NCI-H187 (cell line): ENCODE measurements at regions not wholly inside any gene's neighbourhood (a gene's known extent, or its start where the extent isn't known, plus 50 kb on each side); places are given as distances from the start of the nearest gene placed in this dataset.
A peak's percentile ranks its signal among the peaks of the same experiment; 100 is the strongest.
"Not testable (repeated sequence)": the region's sequence is repeated elsewhere in the genome, so short reads cannot be mapped to it uniquely, and the experiment has no call there.

ENCODE experiments used
- DNase-seq, 2 experiments: peaks; one replicate each; lab custom pipeline; 2025; lab: John Stamatoyannopoulos, UW

DNA sequence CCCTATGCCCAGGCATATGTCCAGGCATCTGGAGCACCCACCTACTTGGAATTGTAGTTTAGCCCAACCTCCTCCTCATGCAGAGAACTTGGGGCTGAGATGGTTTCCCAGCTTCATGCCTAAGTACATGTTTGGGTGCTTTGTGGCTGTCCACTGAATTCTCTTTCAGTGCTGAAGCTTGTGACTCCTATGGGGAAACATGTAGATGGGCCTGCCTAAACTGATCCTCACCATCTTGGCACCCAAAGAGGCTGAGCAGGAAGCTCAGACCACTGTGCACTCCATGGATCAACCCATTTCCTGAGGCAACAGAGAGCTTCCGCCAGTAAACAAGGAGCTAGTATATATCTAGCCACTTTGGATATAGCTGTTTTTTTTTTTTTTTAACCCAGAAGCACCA, 2733.7 kb downstream of the PCDH7 start:
- DNase-seq, result no peak

DNA sequence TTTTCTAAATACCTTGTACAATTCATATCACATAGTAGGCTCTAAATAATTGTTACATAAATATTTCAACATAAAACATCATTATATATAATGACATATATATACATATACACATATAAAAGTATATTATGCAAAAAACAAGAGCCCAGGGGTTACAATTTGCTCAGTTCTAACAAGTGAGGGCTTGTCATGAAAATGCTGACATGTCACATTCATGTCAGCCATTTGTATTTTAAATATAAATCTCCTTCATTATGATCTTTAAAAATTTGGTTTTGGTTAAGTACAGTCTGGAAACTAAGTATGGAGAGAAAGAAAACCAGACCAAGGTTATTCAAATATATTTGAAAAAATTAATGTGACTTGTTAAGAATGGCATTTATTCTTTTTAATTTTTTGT, 2745.4 kb downstream of the PCDH7 start:
- DNase-seq, result no peak

DNA sequence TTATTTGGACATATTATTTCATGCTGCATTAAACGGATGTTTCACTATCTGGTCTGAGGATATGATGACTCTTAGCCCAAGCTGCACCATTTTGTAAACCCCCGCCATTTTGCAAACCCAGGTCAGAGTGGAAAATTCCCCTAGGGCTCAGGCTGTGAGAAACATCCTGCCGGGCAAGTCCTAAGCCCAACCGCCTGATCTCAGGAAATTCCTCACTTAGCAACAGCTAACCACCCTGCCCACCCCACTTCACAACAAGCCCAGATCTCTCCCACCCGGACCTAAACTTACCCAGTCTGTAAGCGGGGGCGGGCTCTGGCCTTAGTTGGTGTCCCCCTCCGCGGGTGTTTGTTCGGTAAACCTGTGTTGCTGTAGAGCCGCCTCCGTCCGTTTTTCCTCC, 2747.1 kb downstream of the PCDH7 start:
- DNase-seq, result no peak

DNA sequence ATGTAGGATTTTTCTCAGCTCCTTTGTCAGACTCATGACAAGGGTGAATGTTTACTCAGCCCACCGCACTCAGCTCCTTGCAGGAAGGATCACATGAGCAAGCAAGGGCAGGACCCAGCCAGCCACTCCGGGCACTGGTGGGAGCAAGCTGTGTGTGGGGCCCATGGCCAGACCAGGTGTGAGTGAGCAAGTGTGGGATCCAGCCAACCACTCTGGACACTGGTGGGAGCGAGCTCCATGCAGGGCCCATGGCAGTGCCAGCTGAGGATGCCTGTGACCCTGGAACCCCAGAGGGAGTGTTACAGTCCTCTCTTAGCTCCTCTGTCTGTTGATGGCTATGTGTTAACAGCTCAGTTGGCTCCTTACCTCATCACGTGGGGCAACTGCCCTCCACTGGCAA, 2750.6 kb downstream of the PCDH7 start:
- no peak for DNase-seq

DNA sequence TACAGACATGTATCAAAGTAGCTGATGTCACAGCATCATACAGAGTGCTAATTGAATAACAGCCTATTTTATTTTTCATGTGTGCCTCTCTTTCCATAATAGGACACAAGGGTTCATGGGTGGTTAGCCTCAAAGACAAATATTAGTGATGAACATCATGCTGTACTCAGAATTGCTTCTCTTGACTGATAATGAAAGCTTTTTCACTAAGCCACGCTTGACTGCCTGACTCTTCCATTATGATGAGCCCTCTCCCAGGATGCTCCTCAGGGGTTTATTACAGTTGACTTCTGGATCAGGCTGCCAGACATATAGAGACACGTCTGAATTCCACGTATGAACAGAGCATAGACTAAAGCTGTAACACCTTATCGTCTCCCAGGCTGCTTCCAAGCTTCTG, 2757.5 kb downstream of the PCDH7 start:
- peak in 1 of 2 experiments; percentile 6 for DNase-seq

DNA sequence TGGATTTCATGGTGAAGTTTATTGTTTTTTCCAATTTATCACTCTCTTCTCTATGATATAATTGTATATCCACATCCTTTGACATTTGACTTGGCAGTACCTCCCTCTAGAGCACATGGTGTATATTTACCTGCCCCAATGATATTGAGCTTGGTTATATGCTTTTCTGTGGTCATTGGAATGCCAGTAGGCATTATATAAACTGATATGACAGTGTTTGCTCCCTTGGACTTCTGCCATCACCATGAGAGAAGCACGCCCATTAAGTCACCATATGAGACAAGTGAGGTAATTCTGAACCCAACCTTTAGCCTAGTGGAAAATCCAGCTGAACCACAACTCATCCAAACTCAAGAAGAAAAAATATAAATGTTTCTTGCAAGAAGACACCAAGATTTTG, 2761.5 kb downstream of the ARAP2 start:
- no peak for DNase-seq

DNA sequence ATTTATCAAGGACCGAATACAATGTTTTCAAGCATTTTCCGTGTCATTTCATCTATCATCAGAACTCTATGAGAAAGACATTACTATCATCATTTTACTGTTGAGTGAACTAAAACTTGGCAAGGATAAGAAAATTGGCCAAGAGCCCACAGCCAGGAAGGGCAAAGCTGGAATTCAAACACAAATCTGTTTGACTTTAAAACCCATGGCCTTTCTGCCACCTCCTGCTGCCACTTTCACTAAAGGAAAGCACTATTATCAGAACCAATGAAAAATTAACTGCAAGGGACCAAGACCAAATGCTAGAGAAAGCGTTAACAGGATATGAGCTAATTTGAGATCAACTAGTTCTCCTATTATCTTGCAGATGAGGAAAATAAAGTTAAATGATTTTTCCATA, 2759.2 kb downstream of the ARAP2 start:
- DNase-seq, result no peak

DNA sequence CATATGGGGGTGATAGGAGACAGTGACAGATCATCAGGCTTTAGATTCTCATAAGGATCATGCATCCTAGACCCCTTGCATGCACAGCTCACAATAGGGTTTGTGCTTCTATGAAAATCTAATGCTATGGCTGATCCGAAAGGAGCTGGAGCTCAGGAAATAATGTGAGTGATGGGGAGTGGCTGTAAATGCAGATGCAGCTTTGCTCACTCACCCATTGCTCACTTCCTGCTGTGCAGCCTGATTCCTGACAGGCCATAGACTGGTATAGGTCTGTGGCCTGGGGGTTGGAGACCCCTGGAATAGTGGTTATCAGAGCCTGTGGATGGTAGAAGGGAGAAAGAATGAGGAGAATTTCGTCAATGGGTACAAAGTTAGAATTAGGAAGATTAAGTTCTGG, 2751.1 kb downstream of the ARAP2 start:
- DNase-seq, result no peak

DNA sequence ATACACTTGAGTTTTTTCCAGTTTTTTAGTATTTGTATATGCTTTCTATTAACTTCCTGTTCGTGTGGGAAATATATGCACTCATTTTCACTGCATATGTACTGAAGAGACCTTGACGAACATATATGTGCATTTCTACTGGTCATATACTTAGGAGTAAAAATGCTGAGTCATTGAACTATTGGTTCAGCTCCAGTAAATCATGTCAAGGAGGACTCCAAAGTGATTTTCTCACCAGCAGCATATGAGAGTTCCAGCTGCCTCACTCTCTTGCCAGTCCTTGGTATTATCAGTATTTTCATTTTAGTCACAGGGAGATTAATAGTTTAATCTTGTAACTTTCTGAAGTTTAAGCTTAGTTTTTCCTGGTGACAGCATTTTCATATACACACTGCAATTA, 2750.2 kb downstream of the ARAP2 start:
- no peak for DNase-seq

DNA sequence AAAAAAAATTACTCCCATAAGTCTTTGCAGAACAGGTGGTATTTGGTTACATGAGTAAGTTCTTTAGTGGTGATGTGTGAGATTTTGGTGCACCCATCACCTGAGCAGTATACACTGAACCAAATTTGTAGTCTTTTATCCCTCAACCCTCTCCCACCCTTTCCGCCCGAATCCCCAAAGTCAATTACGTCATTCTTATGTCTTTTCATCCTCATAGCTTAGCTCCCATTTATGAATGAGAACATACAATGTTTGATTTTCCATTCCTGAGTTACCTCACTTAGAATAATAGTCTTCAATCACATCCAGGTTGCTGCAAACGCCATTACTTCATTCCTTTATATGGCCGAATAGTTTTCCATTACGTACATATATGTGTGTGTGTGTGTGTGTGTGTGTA, 2742.7 kb downstream of the ARAP2 start:
- not testable (repeated sequence) for DNase-seq

DNA sequence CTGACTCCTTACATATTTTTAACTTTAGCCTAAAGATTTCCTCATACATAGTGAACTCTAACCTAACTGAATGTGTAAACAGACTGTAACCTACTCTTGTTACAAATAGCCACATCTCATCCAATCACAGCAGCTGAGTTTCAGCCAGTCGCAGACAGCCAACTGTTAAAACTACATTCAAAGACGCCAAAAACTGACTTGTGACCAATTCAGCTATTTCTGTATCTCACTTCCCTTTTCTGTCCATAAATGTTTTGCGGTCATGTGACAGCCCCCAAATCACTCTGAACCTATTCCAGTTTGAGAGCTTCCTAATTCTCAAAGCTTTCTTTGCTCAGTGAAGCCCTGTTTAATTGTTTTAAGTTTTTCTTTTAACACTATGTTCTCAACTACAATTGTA, 2731.9 kb downstream of the ARAP2 start:
- DNase-seq, result no peak

DNA sequence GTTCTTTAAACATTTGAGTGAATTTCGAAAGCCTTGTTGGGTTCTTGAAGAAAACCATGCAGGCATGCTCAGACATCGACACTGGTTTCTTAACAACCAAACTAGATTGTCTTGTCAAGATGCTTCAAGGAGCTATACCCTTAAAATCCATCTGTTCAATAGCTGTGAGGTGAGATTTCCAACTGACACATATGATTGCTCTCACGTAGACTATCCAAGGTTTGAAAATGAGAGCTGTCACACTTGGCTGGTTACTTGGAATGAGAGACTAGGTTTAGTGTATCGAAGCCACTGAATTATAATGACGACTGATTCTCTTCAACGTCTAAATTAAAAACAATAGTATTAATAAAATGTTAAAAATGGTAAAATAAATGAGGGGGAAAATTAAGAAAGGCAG, 2725.5 kb downstream of the ARAP2 start:
- no peak for DNase-seq

DNA sequence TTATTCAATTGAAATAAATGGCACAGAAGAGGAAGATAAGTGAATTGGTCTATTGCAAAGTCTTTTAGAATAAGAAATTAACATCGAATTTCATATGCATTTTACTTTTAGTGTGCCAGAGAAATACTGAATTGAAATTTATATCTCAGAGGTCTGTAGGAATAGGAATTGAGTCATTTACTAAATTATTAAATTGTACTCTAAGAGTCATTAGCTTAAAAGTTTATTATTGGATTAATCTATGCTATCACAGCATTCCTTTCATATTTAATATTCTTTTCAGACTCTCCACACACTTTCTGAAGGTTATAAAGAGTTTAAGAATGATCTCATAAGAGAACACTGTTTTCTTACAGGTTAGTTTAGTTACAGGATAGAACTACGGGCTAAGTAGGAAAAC, 2711.5 kb downstream of the ARAP2 start:
- DNase-seq, result no peak

DNA sequence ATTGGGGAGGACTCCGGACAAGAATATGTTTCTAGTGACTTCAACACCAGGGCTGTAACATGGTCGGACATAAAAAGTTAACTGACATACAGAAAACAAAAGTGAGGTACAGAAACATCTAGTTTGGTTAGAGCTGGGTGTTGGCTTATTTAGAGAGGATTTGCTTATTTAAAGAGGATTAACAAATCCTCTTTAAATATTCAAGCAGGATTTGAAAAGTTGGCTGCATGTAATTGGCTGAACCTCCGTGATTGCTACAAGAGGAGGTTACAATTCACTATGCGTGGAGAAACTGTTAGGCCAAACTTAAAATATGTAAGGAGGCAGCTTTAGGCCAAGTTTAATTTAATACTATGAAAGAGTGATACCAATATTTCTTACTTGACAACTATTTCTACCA, 2707.4 kb downstream of the ARAP2 start:
- DNase-seq, result no peak

DNA sequence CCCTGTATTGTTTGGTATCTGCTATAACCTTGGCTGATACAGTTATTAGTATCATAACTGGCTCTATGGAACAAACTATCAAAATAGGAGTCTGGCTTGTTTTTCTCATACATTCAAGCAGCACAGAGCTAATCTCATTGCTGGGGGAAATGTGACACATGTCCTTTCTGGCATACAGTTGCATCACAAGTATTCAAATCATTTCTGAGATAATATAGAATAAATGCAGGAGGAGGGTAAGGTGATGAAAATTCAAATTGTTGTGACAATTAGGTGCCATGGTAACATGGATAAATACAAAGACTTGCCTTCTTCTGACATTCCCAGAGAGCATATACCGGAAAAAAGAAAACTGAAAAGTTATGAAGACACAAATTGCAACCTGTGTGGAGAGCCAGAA, 2706.8 kb downstream of the ARAP2 start:
- DNase-seq, result no peak

DNA sequence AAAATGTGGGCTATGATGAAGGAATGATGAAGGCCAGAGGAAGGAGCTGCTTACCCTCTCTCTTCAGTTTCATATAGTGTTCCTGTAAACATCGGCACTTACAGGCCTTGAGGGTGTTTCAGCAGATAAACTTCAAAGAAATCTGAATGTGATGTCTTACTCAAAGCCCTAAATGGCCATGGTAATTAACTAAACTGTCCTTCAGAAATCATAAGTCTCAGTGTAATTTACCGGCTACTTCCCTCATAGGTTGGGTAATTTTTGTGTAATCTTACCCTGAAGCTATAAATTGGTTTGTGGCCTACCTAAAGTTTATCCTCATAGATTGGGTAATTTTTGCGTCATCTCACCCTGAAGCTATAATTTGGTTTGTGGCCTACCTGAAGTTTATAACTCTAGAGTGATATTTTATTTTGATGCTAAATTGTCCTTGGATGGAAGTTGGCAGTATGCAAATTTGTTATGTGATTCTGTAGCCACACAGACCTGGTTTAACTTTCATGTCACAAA, 2700.3 kb downstream of the ARAP2 start:
- DNase-seq, result no peak

DNA sequence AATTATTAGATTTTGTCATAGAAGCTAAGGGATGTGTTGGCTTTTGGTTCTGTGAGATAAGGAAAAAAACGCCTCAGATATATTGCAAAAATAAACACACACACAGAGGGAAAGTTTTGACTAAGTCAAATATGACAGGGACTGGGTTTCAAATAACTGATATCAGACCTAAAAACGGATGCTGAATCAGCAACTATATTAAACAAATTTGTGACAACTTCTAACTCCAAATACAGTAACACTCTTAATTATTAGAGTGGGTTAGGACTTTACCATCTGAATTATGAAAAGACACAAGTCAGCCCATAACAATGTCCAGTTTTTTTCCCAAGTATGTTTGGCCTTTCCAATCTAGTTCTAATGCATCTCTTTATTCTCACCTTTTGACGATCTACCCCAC, 2693.1 kb downstream of the ARAP2 start:
- DNase-seq, result no peak

DNA sequence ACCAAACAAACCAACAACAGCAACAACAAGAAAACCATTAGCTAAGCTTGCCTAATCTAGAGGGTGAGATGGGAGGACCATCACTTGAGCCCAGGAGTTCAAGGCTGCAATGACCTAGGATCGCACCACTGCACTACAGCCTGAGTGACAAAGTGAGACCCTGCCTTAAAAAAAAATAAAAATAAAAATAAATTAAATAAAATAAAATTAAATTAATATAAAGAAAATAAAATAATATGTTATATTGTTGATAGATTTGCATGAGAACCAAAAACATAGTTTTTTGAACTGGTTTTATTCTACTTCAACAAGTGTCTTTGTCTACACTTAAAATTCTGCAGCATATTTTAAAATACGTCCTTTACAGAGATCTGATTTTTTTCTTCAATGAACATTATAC, 2683.1 kb downstream of the ARAP2 start:
- DNase-seq, result no peak

DNA sequence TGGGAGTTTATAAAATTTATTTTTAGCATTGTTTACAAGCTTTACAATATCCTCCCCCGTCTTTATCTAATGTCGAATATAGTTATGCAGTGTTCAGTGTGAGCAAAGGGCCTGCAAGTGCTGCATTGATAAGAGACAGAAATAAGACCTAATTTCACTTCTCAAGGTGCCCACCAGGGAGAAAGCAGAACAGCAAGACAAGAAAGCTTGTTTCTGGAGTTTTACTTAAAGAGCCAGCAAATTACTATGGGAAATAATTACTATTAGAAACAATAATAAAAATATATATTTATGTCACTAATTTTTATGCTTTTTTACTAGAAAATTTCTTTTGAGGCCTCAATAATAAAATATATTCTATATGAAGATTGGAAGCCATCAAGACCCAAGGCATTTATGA, 2677.7 kb downstream of the ARAP2 start:
- no peak for DNase-seq

DNA sequence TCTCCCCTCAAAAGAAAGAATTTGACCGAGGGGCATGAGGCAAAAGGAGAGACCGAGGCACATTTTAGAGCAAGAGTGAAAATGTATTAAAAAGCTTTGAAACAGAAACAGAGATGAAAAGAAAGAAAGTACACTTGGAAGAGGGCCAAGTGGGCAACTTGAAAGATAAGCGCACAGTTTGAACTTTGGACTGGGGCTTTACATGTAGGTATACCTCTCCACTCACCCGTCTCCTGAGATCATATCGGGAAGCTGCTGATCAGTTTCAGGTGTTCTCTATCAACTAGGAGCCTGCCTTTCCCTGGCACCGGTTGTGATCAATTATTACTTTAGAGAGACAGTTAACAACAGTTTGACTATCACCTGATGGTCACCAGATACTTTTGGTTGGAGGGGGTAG, 2666.5 kb downstream of the ARAP2 start:
- DNase-seq, result no peak

DNA sequence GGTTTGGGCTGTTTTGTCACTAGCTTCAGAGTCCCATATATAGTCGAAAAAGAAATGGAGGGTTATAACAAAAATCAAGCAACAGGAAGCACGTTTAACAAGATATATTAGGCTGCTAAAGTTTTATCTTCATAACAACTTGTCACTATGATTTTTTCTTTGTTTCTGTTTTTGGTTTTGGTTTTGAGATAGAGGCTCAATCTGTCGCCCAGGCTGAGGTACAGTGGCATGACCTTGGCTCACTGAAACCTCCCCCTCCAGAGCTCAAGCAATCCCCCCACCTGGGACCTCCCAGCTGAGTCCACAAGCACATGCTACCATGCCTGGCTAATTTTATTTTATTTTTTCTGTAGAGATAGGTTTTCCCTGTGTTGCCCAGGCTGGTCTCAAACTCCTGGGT, 2664.4 kb downstream of the ARAP2 start:
- DNase-seq, result no peak

DNA sequence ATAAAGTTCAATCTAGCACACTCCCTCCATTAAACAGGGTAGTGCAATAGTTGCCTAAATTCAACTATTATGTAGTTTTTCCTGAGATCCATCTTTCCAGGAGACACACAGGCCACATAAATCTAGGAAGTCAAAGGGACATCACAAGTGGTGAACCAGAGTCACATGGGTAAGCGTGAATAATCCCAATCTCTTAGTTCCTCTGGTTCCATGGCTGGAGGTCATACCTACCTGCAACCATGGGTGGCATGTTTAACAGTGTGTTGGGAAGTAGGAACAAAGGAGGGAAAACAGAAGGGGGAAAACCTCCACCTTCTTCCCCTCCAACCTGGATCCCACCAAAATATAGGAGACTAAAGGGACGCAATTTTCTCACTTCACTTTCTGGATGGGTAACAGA, 2651.6 kb downstream of the ARAP2 start:
- DNase-seq, result no peak

DNA sequence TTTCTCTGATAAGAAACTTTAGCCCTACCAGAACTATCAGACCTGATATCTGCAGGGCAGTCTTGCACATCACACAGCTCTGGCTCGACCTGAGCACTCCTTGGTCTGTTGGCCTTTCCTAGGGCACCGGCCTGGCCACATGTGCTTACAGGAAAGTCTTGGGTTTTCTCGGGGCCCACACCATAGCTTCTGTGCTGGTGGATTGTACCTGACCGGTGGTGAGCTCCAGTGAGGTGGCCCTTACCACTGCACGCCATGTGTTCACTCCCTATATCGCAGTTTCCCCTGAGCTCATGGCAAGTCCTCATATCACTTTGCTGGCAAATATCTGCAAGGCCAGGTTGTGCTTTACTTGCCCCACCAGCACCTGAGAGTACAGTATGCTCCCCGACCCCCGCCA, 2637.4 kb downstream of the ARAP2 start:
- DNase-seq, result no peak

DNA sequence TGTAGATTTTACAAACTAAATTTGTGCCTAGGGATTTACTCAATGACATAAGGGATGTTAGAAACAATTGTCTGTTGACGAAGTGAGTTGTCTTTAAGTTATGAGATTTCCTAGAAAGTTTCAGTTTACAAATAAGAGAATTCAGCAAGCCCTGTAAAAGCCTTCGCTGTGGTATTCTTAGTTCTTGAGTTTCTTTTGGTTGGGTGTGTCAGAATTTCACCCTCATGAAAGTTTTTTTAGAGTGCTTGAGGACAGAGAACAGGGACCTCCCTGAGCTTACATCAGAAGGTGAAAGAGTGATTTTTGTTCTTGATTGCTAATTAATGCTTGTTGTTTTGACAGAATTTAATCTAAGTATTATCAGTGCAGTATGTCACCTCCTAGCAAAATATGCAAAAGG, 2628.2 kb downstream of the ARAP2 start:
- DNase-seq, result no peak

DNA sequence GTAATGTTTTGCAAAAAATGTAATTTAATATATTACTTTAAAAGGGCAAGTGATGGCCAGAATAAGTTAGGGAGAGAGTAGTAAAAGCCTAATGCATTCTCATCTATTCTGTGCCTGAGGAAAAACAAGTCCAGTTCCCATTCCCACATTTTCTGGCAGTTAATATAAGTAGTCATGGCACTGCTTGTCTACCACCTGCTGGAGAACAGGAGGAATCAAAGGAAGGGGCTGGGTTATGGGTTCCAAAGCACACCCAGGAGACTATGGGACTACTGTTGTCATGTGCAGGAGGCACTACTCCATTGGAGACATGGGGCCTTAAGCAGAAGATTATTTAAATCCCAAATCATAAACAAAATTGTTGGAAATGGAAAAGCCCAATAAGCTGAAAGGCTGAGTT, 2618.6 kb downstream of the ARAP2 start:
- no peak for DNase-seq
